Uterus (tissue), 2 donors: ENCODE measurements at regions not wholly inside any gene's neighbourhood (a gene's known extent, or its start where the extent isn't known, plus 50 kb on each side); places are given as distances from the start of the nearest gene placed in this dataset.

ENCODE experiments used
- CTCF ChIP-seq, 4 experiments: fragments of 200-600 bp in 2 of 4; fragments of 450-650 bp in 2 of 4; sonication (generic) in 2 of 4; IDR thresholded peaks; one replicate each; pipeline ENCODE4 v1.5.1; 2016 to 2019; ENCODE audit warnings: antibody characterized with exemption in 4 of 4, mild to moderate bottlenecking in 2 of 4, moderate library complexity in 1 of 4
- POLR2A ChIP-seq, 2 donors: fragments of 450-650 bp; IDR thresholded peaks; one replicate each; pipeline ENCODE4 v1.6.1; 2016; ENCODE audit warnings: antibody characterized with exemption in 2 of 2, mild to moderate bottlenecking in 1 of 2, moderate library complexity in 1 of 2

GRCh38 chr1:213484333-213484732 lies 433.3 kb downstream of the RPS6KC1 start:
- no peak for TF ChIP-seq CTCF (IDR thresholded peaks at IDR 0.05)
- TF ChIP-seq POLR2A (IDR thresholded peaks at IDR 0.05): no peak
